Liver (tissue), 8 donors: ENCODE measurements at regions not wholly inside any gene's neighbourhood (a gene's known extent, or its start where the extent isn't known, plus 50 kb on each side); places are given as distances from the start of the nearest gene placed in this dataset.

Source experiments
- DNase-seq: peaks from one replicate; pipeline ENCODE4 v3.0.0-alpha.2; 2017; ENCODE audit warnings: low spot score
- H3K27ac ChIP-seq, 2 donors: one replicate each; pipeline ENCODE4 v1.7.0; 2013; ENCODE audit warnings: inconsistent platforms in 2 of 2, low read length in 2 of 2, control low read depth in 1 of 2, low read depth in 1 of 2, mild to moderate bottlenecking in 1 of 2
- H3K27me3 ChIP-seq, 4 donors: one replicate each; pipeline versions ENCODE4 v1.6.1 to v1.7.0; 2013; ENCODE audit warnings: low read length in 3 of 4, inconsistent platforms in 1 of 4, mild to moderate bottlenecking in 1 of 4, moderate library complexity in 1 of 4; ENCODE audit not compliant: control insufficient read depth in 4 of 4, insufficient read depth in 4 of 4
- H3K36me3 ChIP-seq, 4 donors: one replicate each; pipeline versions ENCODE4 v1.6.1 to v1.7.0; 2013; ENCODE audit warnings: low read length in 3 of 4, mild to moderate bottlenecking in 3 of 4, low read depth in 1 of 4, moderate library complexity in 1 of 4; ENCODE audit not compliant: control insufficient read depth in 4 of 4, insufficient read depth in 3 of 4
- H3K4me1 ChIP-seq, 4 donors: one replicate each; pipeline versions ENCODE4 v1.6.1 to v1.7.0; 2013; ENCODE audit warnings: low read length in 3 of 4, mild to moderate bottlenecking in 3 of 4, moderate library complexity in 1 of 4; ENCODE audit not compliant: control insufficient read depth in 4 of 4, insufficient read depth in 4 of 4
- H3K4me3 ChIP-seq, 3 donors: one replicate each; pipeline versions ENCODE4 v1.6.1 to v1.7.0; 2013; ENCODE audit warnings: low read length in 3 of 3, control low read depth in 1 of 3, low read depth in 1 of 3, mild to moderate bottlenecking in 1 of 3
- H3K9ac ChIP-seq, 2 donors: one replicate each; pipeline ENCODE4 v1.7.0; 2013; ENCODE audit warnings: low read length in 2 of 2, mild to moderate bottlenecking in 2 of 2, moderate library complexity in 2 of 2, control low read depth in 1 of 2, low read depth in 1 of 2
- H3K9me3 ChIP-seq, 4 donors: one replicate each; pipeline versions ENCODE4 v1.6.1 to v1.7.0; 2013; ENCODE audit warnings: low read length in 3 of 4; ENCODE audit not compliant: control insufficient read depth in 4 of 4
- EGR1 ChIP-seq, 2 donors: IDR thresholded peaks; 2 replicates each; pipeline ENCODE4 v1.6.1; 2016 to 2018; ENCODE audit warnings: antibody characterized with exemption in 2 of 2, low read depth in 2 of 2
- FOXA1 ChIP-seq: IDR thresholded peaks from 2 replicates; pipeline ENCODE4 v1.6.1; 2016; ENCODE audit warnings: antibody characterized with exemption
- FOXA2 ChIP-seq: IDR thresholded peaks from 2 replicates; pipeline ENCODE4 v1.6.1; 2016; ENCODE audit warnings: antibody characterized with exemption
- GABPA ChIP-seq, 2 donors: IDR thresholded peaks in 1 of 2; conservative IDR thresholded peaks in 1 of 2; 2 replicates each; pipeline ENCODE4 v1.6.1; 2016; ENCODE audit warnings: antibody characterized with exemption in 2 of 2, mild to moderate bottlenecking in 1 of 2, moderate library complexity in 1 of 2
- HNF4A ChIP-seq, 2 donors: conservative IDR thresholded peaks; 2 replicates each; pipeline ENCODE4 v1.6.1; 2016; ENCODE audit warnings: antibody characterized with exemption in 2 of 2, mild to moderate bottlenecking in 2 of 2
- HNF4G ChIP-seq: IDR thresholded peaks from 2 replicates; pipeline ENCODE4 v1.6.1; 2016; ENCODE audit warnings: antibody characterized with exemption
- JUND ChIP-seq, 2 donors: IDR thresholded peaks; 2 replicates each; pipeline ENCODE4 v1.6.1; 2016; ENCODE audit warnings: antibody characterized with exemption in 2 of 2
- NR2F2 ChIP-seq: IDR thresholded peaks from 2 replicates; pipeline ENCODE4 v1.6.1; 2016; ENCODE audit warnings: antibody characterized with exemption
- RAD21 ChIP-seq, 2 donors: IDR thresholded peaks; 2 replicates each; pipeline ENCODE4 v1.6.1; 2016; ENCODE audit warnings: antibody characterized with exemption in 2 of 2, mild to moderate bottlenecking in 2 of 2
- RXRA ChIP-seq, 2 donors: IDR thresholded peaks; 2 replicates each; pipeline ENCODE4 v1.6.1; 2017 to 2018; ENCODE audit warnings: antibody characterized with exemption in 2 of 2, mild to moderate bottlenecking in 1 of 2
- SP1 ChIP-seq: IDR thresholded peaks from 2 replicates; pipeline ENCODE4 v1.6.1; 2018; ENCODE audit warnings: antibody characterized with exemption, mild to moderate bottlenecking
- TAF1 ChIP-seq: conservative IDR thresholded peaks from 2 replicates; pipeline ENCODE4 v1.6.1; 2016; ENCODE audit warnings: antibody characterized with exemption, mild to moderate bottlenecking
- YY1 ChIP-seq: IDR thresholded peaks from 2 replicates; pipeline ENCODE4 v1.6.1; 2016; ENCODE audit warnings: antibody characterized with exemption, mild to moderate bottlenecking
- WGBS: extraction: QIAGEN DNeasy Blood & Tissue Kit; methylation state at CpG from one replicate; pipeline ENCODE4 v1.1.7; 2013; 5-methylcytosine and 5-hydroxymethylcytosine counted together
- TF ChIP-seq, protein P1 (sequence below): IDR thresholded peaks from 2 replicates; pipeline ENCODE4 v1.6.1; 2016; ENCODE audit warnings: antibody characterized with exemption
- TF ChIP-seq, protein P2 (sequence below): IDR thresholded peaks from 2 replicates; pipeline ENCODE4 v1.6.1; 2016; ENCODE audit warnings: antibody characterized with exemption
- TF ChIP-seq, protein P3 (sequence below): IDR thresholded peaks from 2 replicates; pipeline ENCODE4 v1.6.1; 2016; ENCODE audit warnings: antibody characterized with exemption, mild to moderate bottlenecking
- TF ChIP-seq, protein P4 (sequence below): fragments of 150-350 bp; IDR thresholded peaks from 2 replicates; pipeline ENCODE4 v1.5.1; 2017; ENCODE audit warnings: improper control_type of control experiment, low read depth, low read length; ENCODE audit not compliant: missing input control
- TF ChIP-seq, protein P5 (sequence below): IDR thresholded peaks from 2 replicates; pipeline ENCODE4 v1.6.1; 2016; ENCODE audit warnings: antibody characterized with exemption
- donor health status: healthy.
- donor health status: healthy.
- donor health status: healthy.
- donor health status: healthy.
- donor health status: healthy.

DNA sequence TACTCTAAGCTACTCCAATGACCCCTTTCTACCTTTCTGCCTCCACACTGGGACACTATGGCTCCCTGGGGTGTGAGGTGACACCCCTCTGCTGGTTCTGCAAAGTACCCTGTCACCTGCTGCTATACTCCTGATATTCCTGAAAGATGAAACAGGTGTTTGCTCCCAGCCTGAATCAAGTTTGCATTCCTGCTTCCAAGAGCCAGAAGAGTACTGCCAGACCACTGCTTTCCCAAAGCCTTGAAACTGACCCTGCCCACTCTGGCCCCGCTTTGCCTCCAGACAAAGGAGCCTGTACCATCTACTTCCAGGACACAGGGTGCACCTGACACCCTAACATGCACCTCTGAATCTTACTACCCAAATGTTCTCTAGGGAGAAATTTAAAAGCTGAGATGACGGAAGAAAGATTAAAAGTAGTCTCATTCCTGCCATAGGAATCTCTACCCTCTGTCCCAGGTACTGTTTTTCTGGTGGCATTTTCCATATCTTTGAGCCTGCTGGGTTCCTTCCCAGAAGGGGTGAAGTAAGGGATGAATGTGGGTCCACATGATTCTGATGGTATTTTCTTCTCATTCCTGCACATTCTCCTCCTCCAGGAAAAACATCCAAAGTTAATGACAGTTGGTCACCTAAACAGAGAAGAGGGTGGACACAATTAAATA lies 70.3 kb upstream of the DUSP10 start:
- TF ChIP-seq HNF4G (no peak), TAF1 (no peak), GABPA (IDR thresholded peaks at IDR 0.05 in 1 of 2, conservative IDR thresholded peaks at IDR 0.05 in 1 of 2) (no peak), YY1 (no peak), EGR1 (IDR thresholded peaks at IDR 0.05; ENCODE audit: low read depth in 2 of 2) (no peak), HNF4A (conservative IDR thresholded peaks at IDR 0.05) (no peak), RXRA (IDR thresholded peaks at IDR 0.05) (no peak), FOXA2 (no peak), JUND (IDR thresholded peaks at IDR 0.05) (no peak), RAD21 (IDR thresholded peaks at IDR 0.05) (no peak), SP1 (no peak), NR2F2 (no peak), FOXA1 (no peak)
- TF ChIP-seq, protein P1, sequence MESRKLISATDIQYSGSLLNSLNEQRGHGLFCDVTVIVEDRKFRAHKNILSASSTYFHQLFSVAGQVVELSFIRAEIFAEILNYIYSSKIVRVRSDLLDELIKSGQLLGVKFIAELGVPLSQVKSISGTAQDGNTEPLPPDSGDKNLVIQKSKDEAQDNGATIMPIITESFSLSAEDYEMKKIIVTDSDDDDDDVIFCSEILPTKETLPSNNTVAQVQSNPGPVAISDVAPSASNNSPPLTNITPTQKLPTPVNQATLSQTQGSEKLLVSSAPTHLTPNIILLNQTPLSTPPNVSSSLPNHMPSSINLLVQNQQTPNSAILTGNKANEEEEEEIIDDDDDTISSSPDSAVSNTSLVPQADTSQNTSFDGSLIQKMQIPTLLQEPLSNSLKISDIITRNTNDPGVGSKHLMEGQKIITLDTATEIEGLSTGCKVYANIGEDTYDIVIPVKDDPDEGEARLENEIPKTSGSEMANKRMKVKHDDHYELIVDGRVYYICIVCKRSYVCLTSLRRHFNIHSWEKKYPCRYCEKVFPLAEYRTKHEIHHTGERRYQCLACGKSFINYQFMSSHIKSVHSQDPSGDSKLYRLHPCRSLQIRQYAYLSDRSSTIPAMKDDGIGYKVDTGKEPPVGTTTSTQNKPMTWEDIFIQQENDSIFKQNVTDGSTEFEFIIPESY: no peak
- TF ChIP-seq, protein P2, sequence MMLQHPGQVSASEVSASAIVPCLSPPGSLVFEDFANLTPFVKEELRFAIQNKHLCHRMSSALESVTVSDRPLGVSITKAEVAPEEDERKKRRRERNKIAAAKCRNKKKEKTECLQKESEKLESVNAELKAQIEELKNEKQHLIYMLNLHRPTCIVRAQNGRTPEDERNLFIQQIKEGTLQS: no peak
- TF ChIP-seq, protein P3, sequence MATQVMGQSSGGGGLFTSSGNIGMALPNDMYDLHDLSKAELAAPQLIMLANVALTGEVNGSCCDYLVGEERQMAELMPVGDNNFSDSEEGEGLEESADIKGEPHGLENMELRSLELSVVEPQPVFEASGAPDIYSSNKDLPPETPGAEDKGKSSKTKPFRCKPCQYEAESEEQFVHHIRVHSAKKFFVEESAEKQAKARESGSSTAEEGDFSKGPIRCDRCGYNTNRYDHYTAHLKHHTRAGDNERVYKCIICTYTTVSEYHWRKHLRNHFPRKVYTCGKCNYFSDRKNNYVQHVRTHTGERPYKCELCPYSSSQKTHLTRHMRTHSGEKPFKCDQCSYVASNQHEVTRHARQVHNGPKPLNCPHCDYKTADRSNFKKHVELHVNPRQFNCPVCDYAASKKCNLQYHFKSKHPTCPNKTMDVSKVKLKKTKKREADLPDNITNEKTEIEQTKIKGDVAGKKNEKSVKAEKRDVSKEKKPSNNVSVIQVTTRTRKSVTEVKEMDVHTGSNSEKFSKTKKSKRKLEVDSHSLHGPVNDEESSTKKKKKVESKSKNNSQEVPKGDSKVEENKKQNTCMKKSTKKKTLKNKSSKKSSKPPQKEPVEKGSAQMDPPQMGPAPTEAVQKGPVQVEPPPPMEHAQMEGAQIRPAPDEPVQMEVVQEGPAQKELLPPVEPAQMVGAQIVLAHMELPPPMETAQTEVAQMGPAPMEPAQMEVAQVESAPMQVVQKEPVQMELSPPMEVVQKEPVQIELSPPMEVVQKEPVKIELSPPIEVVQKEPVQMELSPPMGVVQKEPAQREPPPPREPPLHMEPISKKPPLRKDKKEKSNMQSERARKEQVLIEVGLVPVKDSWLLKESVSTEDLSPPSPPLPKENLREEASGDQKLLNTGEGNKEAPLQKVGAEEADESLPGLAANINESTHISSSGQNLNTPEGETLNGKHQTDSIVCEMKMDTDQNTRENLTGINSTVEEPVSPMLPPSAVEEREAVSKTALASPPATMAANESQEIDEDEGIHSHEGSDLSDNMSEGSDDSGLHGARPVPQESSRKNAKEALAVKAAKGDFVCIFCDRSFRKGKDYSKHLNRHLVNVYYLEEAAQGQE: no peak
- TF ChIP-seq, protein P4, sequence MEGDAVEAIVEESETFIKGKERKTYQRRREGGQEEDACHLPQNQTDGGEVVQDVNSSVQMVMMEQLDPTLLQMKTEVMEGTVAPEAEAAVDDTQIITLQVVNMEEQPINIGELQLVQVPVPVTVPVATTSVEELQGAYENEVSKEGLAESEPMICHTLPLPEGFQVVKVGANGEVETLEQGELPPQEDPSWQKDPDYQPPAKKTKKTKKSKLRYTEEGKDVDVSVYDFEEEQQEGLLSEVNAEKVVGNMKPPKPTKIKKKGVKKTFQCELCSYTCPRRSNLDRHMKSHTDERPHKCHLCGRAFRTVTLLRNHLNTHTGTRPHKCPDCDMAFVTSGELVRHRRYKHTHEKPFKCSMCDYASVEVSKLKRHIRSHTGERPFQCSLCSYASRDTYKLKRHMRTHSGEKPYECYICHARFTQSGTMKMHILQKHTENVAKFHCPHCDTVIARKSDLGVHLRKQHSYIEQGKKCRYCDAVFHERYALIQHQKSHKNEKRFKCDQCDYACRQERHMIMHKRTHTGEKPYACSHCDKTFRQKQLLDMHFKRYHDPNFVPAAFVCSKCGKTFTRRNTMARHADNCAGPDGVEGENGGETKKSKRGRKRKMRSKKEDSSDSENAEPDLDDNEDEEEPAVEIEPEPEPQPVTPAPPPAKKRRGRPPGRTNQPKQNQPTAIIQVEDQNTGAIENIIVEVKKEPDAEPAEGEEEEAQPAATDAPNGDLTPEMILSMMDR: no peak
- TF ChIP-seq, protein P5, sequence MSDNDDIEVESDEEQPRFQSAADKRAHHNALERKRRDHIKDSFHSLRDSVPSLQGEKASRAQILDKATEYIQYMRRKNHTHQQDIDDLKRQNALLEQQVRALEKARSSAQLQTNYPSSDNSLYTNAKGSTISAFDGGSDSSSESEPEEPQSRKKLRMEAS: no peak
- Histone ChIP-seq H3K27me3 (no peaks in the 10 kb centered on the region), H3K4me1 (no peaks in the 10 kb centered on the region), H3K4me3 (no peak overlapping the region), H3K9ac (no peak overlapping the region), H3K27ac (no peak overlapping the region), H3K36me3 (no peaks in the 10 kb centered on the region), H3K9me3 (no peaks in the 10 kb centered on the region)
- DNase-seq: no peak
- WGBS: 98% methylated on average over 2 of the region's 2 CpGs
